CD14-positive monocyte (primary cell): ENCODE measurements at regions not wholly inside any gene's neighbourhood (a gene's known extent, or its start where the extent isn't known, plus 50 kb on each side); places are given as distances from the start of the nearest gene placed in this dataset.

Experiments
- DNase-seq, 3 donors: peaks; one replicate each; pipeline ENCODE4 v3.0.0-alpha.2; 2011 to 2022
- H2AFZ ChIP-seq: 2 replicates; pipeline ENCODE4 v1.6.0; 2012; ENCODE audit warnings: mild to moderate bottlenecking, low read depth, low read length, inconsistent platforms; ENCODE audit not compliant: insufficient read depth, poor library complexity, severe bottlenecking
- H3K27ac ChIP-seq, 2 donors: 1 replicate in 1 of 2; 2 replicates in 1 of 2; pipeline ENCODE4 v1.5.1; 2012 to 2013; ENCODE audit warnings: low read length in 2 of 2, control low read depth in 1 of 2, inconsistent platforms in 1 of 2, low read depth in 1 of 2, mild to moderate bottlenecking in 1 of 2
- H3K27me3 ChIP-seq, 2 donors: one replicate each; pipeline versions ENCODE4 v1.6.0 to v1.6.1; 2011 to 2013; ENCODE audit warnings: low read length in 2 of 2; ENCODE audit not compliant: control insufficient read depth in 2 of 2, insufficient read depth in 2 of 2
- H3K36me3 ChIP-seq, 2 donors: replicated peaks in 1 of 2; 1 replicate in 1 of 2; 2 replicates in 1 of 2; pipeline versions ENCODE4 v1.5.1 to v1.6.1; 2012 to 2013; ENCODE audit warnings: low read length in 2 of 2, control low read depth in 1 of 2, inconsistent platforms in 1 of 2, mild to moderate bottlenecking in 1 of 2; ENCODE audit not compliant: insufficient read depth in 2 of 2, control insufficient read depth in 1 of 2
- H3K4me1 ChIP-seq, 2 donors: 1 replicate in 1 of 2; 2 replicates in 1 of 2; pipeline versions ENCODE4 v1.5.1 to v1.6.1; 2012 to 2013; ENCODE audit warnings: low read length in 2 of 2, control low read depth in 1 of 2, inconsistent platforms in 1 of 2, mild to moderate bottlenecking in 1 of 2, moderate library complexity in 1 of 2; ENCODE audit not compliant: insufficient read depth in 2 of 2, control insufficient read depth in 1 of 2
- H3K4me2 ChIP-seq: replicated peaks from 2 replicates; pipeline ENCODE3; 2012; ENCODE audit warnings: low read length, moderate library complexity, mild to moderate bottlenecking; ENCODE audit not compliant: poor library complexity, severe bottlenecking; ENCODE audit errors: extremely low read depth
- H3K4me3 ChIP-seq, 3 experiments: fragments of 200-600 bp in 1 of 3; sonication (generic) in 1 of 3; replicated peaks in 1 of 3; 1 replicate in 2 of 3; 2 replicates in 1 of 3; pipeline ENCODE4 v1.5.1; 2011 to 2013; ENCODE audit warnings: low read length in 3 of 3, mild to moderate bottlenecking in 3 of 3, control low read depth in 2 of 3, low read depth in 2 of 3, inconsistent platforms in 1 of 3, moderate library complexity in 1 of 3
- H3K79me2 ChIP-seq: 2 replicates; pipeline ENCODE4 v1.6.0; 2012; ENCODE audit warnings: mild to moderate bottlenecking, control low read depth, inconsistent platforms, low read length, moderate library complexity; ENCODE audit not compliant: insufficient read depth
- H3K9ac ChIP-seq: 2 replicates; pipeline ENCODE4 v1.6.0; 2017; ENCODE audit warnings: low read length, mild to moderate bottlenecking; ENCODE audit not compliant: insufficient read depth, poor library complexity, severe bottlenecking
- H3K9me3 ChIP-seq, 2 donors: replicated peaks in 1 of 2; 1 replicate in 1 of 2; 2 replicates in 1 of 2; pipeline versions ENCODE4 v1.5.1 to v1.6.1; 2012 to 2013; ENCODE audit warnings: low read length in 2 of 2, control low read depth in 1 of 2; ENCODE audit not compliant: control insufficient read depth in 1 of 2, insufficient read depth in 1 of 2
- H4K20me1 ChIP-seq: 2 replicates; pipeline ENCODE4 v1.6.0; 2012; ENCODE audit warnings: mild to moderate bottlenecking, low read length, control low read depth, moderate library complexity; ENCODE audit not compliant: insufficient read depth
- H3K27ac Mint-ChIP-seq, 7 donors: one replicate each; pipeline ENCODE4 v1.8.0; 2020; ENCODE audit warnings: mild to moderate bottlenecking in 7 of 7, mixed read lengths in 7 of 7, moderate library complexity in 6 of 7, inconsistent platforms in 2 of 7
- H3K27me3 Mint-ChIP-seq, 3 donors: one replicate each; pipeline ENCODE4 v1.8.0; 2021 to 2022; ENCODE audit warnings: low read depth in 3 of 3, mild to moderate bottlenecking in 3 of 3, mixed read lengths in 3 of 3, moderate library complexity in 3 of 3, inconsistent platforms in 1 of 3
- H3K36me3 Mint-ChIP-seq, 2 donors: one replicate each; pipeline ENCODE4 v1.8.0; 2020; ENCODE audit warnings: mixed read lengths in 2 of 2, inconsistent platforms in 1 of 2, mild to moderate bottlenecking in 1 of 2
- H3K4me1 Mint-ChIP-seq: one replicate; pipeline ENCODE4 v1.8.0; 2020; ENCODE audit warnings: mild to moderate bottlenecking, mixed read lengths
- H3K4me3 Mint-ChIP-seq, 2 donors: one replicate each; pipeline ENCODE4 v1.8.0; 2020; ENCODE audit warnings: mild to moderate bottlenecking in 2 of 2, mixed read lengths in 2 of 2, moderate library complexity in 1 of 2
- H3K9me3 Mint-ChIP-seq, 7 donors: one replicate each; pipeline ENCODE4 v1.8.0; 2020 to 2022; ENCODE audit warnings: mixed read lengths in 7 of 7, mild to moderate bottlenecking in 6 of 7, moderate library complexity in 6 of 7, inconsistent platforms in 2 of 7
- WGBS: methylation state at CpG from one replicate; pipeline ENCODE4 v1.1.5; 2013; ENCODE audit warnings: missing lambda C conversion rate; ENCODE audit not compliant: insufficient coverage; 5-methylcytosine and 5-hydroxymethylcytosine counted together
- intact Hi-C, 2 donors: fragments of 100-400 bp; cut with micrococcal nuclease; formaldehyde crosslinking; loops; one replicate each; pipeline versions ENCODE4 v1.15.0 to v1.15.1; 2023
- TF ChIP-seq, protein P1 (sequence below): fragments of 200-600 bp; IDR thresholded peaks from one replicate; pipeline ENCODE4 v1.8.0; 2022; ENCODE audit warnings: antibody characterized with exemption, mild to moderate bottlenecking

- Histone ChIP-seq H4K20me1 (no peaks in the 10 kb centered on the region), H3K27me3 (no peaks in the 10 kb centered on the region), H2AFZ (no peak overlapping the region), H3K36me3 (no peaks in the 10 kb centered on the region), H3K79me2 (no peaks in the 10 kb centered on the region), H3K4me1 (no peaks in the 10 kb centered on the region), H3K9me3 (no peaks in the 10 kb centered on the region), H3K9ac (no peak overlapping the region), H3K27ac (no peak overlapping the region), H3K4me3 (no peak overlapping the region), H3K4me2 (no peak overlapping the region)
- Mint-ChIP-seq H3K27me3 (peaks cover 0 to 1% (median 0%) of the 10 kb centered on the region in 3 donors), H3K9me3 (peaks cover 0 to 2% (median 1%) of the 10 kb centered on the region in 7 donors), H3K27ac (no peak overlapping the region), H3K4me3 (no peak overlapping the region), H3K4me1 (no peaks in the 10 kb centered on the region), H3K36me3 (no peaks in the 10 kb centered on the region)
- intact Hi-C loops: no loop called here
- no peak for DNase-seq
- TF ChIP-seq, protein P1, sequence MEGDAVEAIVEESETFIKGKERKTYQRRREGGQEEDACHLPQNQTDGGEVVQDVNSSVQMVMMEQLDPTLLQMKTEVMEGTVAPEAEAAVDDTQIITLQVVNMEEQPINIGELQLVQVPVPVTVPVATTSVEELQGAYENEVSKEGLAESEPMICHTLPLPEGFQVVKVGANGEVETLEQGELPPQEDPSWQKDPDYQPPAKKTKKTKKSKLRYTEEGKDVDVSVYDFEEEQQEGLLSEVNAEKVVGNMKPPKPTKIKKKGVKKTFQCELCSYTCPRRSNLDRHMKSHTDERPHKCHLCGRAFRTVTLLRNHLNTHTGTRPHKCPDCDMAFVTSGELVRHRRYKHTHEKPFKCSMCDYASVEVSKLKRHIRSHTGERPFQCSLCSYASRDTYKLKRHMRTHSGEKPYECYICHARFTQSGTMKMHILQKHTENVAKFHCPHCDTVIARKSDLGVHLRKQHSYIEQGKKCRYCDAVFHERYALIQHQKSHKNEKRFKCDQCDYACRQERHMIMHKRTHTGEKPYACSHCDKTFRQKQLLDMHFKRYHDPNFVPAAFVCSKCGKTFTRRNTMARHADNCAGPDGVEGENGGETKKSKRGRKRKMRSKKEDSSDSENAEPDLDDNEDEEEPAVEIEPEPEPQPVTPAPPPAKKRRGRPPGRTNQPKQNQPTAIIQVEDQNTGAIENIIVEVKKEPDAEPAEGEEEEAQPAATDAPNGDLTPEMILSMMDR: no peak
Measured at GRCh38 chr6:141140905-141141304, 991.8 kb upstream of the GJE1 start.

DNA sequence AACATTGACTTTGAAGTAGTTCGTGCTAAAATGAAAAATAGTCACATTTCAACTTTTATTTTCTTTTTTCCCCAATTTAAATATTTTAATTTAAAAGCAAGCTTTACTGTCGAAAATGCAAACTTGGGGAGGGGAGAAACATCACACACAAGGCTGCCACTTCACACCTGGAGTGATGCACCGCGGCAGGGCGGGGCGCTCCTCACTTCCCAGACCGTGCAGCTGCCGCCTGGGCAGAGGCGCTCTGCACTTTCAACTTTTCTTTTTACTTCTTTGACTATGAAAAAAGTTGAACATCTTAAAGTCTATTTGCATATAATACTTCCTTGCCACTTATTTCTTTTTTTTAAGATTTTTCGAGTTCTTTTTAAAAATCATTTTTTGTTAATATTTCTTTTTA, 993.3 kb upstream of the GJE1 start:
- Histone ChIP-seq H3K4me1 (no peaks in the 10 kb centered on the region), H3K4me2 (no peak overlapping the region), H3K9me3 (no peaks in the 10 kb centered on the region), H3K9ac (no peak overlapping the region), H3K36me3 (no peaks in the 10 kb centered on the region), H4K20me1 (no peaks in the 10 kb centered on the region), H3K4me3 (no peak overlapping the region), H3K79me2 (no peaks in the 10 kb centered on the region), H2AFZ (no peak overlapping the region), H3K27me3 (no peaks in the 10 kb centered on the region), H3K27ac (no peak overlapping the region)
- TF ChIP-seq, protein P1: no peak
- DNase-seq: no peak
- Mint-ChIP-seq H3K4me1 (no peaks in the 10 kb centered on the region), H3K27me3 (peaks cover 0 to 1% (median 0%) of the 10 kb centered on the region in 3 donors), H3K9me3 (peaks cover 0 to 3% (median 0%) of the 10 kb centered on the region in 7 donors), H3K36me3 (no peaks in the 10 kb centered on the region), H3K27ac (no peak overlapping the region), H3K4me3 (no peak overlapping the region)
- intact Hi-C loops: no loop called here
- WGBS: no CpG with 5 or more reads among the region's 10 CpGs
